Fibroblast of the aortic adventitia (primary cell): ENCODE measurements at regions not wholly inside any gene's neighbourhood (a gene's known extent, or its start where the extent isn't known, plus 50 kb on each side); places are given as distances from the start of the nearest gene placed in this dataset.

Source experiments
- DNase-seq: peaks from one replicate; pipeline ENCODE4 v3.0.0-alpha.2; 2010; ENCODE audit warnings: low read depth
- H3K4me3 ChIP-seq: 2 replicates; pipeline ENCODE4 v1.5.1; 2011; ENCODE audit warnings: low read depth, mild to moderate bottlenecking, control low read depth, low read length, moderate library complexity
- TF ChIP-seq, protein P1 (sequence below): IDR thresholded peaks from 2 replicates; pipeline ENCODE4 v1.5.1; 2011; ENCODE audit warnings: mild to moderate bottlenecking, low read length, control low read depth, inconsistent platforms; ENCODE audit not compliant: insufficient read depth

- TF ChIP-seq, protein P1, sequence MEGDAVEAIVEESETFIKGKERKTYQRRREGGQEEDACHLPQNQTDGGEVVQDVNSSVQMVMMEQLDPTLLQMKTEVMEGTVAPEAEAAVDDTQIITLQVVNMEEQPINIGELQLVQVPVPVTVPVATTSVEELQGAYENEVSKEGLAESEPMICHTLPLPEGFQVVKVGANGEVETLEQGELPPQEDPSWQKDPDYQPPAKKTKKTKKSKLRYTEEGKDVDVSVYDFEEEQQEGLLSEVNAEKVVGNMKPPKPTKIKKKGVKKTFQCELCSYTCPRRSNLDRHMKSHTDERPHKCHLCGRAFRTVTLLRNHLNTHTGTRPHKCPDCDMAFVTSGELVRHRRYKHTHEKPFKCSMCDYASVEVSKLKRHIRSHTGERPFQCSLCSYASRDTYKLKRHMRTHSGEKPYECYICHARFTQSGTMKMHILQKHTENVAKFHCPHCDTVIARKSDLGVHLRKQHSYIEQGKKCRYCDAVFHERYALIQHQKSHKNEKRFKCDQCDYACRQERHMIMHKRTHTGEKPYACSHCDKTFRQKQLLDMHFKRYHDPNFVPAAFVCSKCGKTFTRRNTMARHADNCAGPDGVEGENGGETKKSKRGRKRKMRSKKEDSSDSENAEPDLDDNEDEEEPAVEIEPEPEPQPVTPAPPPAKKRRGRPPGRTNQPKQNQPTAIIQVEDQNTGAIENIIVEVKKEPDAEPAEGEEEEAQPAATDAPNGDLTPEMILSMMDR, result no peak
- no peak for DNase-seq
- no peak overlapping the region for H3K4me3 ChIP-seq
Measured at GRCh38 chr1:245046769-245047168, 108.0 kb upstream of the KIF26B start.

- no peak for DNase-seq
- no peak overlapping the region for H3K4me3 ChIP-seq
- TF ChIP-seq, protein P1, result no peak
Measured at GRCh38 chr1:245046315-245046714, 108.5 kb upstream of the KIF26B start.

DNA sequence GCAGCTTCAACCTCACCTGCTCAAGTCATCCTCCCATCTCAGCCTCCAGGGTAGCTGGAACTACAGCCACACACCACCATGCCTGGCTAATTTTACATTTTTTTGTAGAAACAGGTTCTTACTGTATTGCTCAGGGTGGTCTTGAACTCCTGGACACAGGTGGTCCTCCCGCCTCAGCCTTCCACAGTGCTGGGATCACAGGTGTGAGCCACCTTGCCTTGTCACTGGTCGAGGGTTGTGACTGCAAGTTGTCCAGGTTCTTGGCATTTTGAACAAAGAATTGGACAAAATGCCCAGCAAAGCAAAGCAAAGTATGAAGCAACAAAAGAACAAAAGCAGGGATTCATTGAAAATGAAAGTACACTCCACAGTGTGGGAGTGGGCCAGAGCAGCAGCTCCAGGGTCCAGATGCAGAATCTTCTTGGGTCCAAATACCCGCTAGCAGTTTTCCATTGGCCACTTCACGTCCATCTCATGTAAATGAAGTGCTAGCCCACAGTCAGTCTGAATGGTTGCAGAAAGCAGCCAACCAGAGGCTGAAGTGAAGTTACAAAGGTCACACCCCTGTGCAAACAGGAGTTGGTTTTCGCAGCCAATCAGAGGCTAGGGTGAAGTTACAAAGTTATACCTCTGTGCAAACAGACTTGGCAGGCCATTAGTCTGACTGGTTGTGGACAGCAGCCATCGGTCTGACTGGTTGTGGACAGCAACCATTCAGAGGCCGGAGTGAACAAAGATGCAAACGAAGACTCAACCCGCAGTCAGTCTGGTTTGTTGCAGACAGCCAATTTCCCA, 109.5 kb upstream of the KIF26B start:
- DNase-seq, result peak; percentile 33
- H3K4me3 ChIP-seq, result no peak overlapping the region
- TF ChIP-seq, protein P1, result no peak

- TF ChIP-seq, protein P1, result no peak
- no peak overlapping the region for H3K4me3 ChIP-seq
- peak; percentile 8 for DNase-seq
Measured at GRCh38 chr1:245043611-245043940, 111.2 kb upstream of the KIF26B start.

- TF ChIP-seq, protein P1, result no peak
- H3K4me3 ChIP-seq, result no peak overlapping the region
- no peak for DNase-seq
Measured at GRCh38 chr1:245041058-245041698, 113.6 kb upstream of the KIF26B start.

DNA sequence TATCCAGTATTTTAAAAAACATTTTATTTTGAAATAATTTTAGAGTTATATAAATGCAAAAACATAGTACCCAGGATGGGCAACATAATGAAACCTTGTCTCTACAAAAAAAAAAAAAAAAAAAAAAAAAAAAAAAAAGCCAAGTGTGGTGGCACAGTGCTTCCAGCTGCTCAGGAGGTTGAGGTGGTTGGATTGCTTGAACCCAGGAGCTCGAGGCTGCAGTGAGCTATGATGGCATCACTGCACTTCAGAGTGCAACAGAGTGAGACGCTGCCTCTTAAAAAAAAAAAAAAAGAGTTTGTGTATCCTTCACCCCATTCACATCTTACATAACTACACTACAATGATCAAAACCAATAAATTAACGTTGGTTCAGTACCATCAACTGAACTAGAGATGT, 115.6 kb upstream of the KIF26B start:
- H3K4me3 ChIP-seq, result no peak overlapping the region
- TF ChIP-seq, protein P1, result no peak
- no peak for DNase-seq
